ENCODE measurements at regions not wholly inside any gene's neighbourhood (a gene's known extent, or its start where the extent isn't known, plus 50 kb on each side); places are given as distances from the start of the nearest gene placed in this dataset.
"Not testable (repeated sequence)": the region's sequence is repeated elsewhere in the genome, so short reads cannot be mapped to it uniquely, and the experiment has no call there.

- H3K27me3 ChIP-seq (ENCODE audit: insufficient read depth, low read depth, severe bottlenecking) = no peaks in the 10 kb centered on the region
- DNase-seq = no peak
- no peak overlapping the region for H3K27ac ChIP-seq
- H3K4me3 ChIP-seq (ENCODE audit: low read depth, low read length) = no peak overlapping the region
- H3K9me3 ChIP-seq (ENCODE audit: severe bottlenecking) = no peaks in the 10 kb centered on the region
- no peak for TF ChIP-seq CTCF (IDR thresholded peaks at IDR 0.05; ENCODE audit: low read depth, low read length)
- no peaks in the 10 kb centered on the region for H3K36me3 ChIP-seq
These were observed 167.2 kb upstream of the PDE4B start for GRCh38 chr1:65625528-65625927.

GRCh38 chr1:65626003-65626402 is 166.7 kb upstream of the PDE4B start:
- DNase-seq = no peak
- Histone ChIP-seq H3K27me3 (ENCODE audit: insufficient read depth, low read depth, severe bottlenecking) (no peaks in the 10 kb centered on the region), H3K36me3 (no peaks in the 10 kb centered on the region), H3K27ac (no peak overlapping the region), H3K9me3 (ENCODE audit: severe bottlenecking) (no peaks in the 10 kb centered on the region), H3K4me3 (ENCODE audit: low read depth, low read length) (no peak overlapping the region)
- no peak for TF ChIP-seq CTCF (IDR thresholded peaks at IDR 0.05; ENCODE audit: low read depth, low read length)

GRCh38 chr1:65629788-65630187 is 162.9 kb upstream of the PDE4B start:
- no peaks in the 10 kb centered on the region for H3K27me3 ChIP-seq (ENCODE audit: insufficient read depth, low read depth, severe bottlenecking)
- no peaks in the 10 kb centered on the region for H3K36me3 ChIP-seq
- DNase-seq = no peak
- H3K27ac ChIP-seq = no peak overlapping the region
- TF ChIP-seq CTCF (IDR thresholded peaks at IDR 0.05; ENCODE audit: low read depth, low read length) = no peak
- H3K9me3 ChIP-seq (ENCODE audit: severe bottlenecking) = no peaks in the 10 kb centered on the region
- no peak overlapping the region for H3K4me3 ChIP-seq (ENCODE audit: low read depth, low read length)

- H3K4me3 ChIP-seq (ENCODE audit: low read depth, low read length) = no peak overlapping the region
- no peak for TF ChIP-seq CTCF (IDR thresholded peaks at IDR 0.05; ENCODE audit: low read depth, low read length)
- no peaks in the 10 kb centered on the region for H3K36me3 ChIP-seq
- no peak for DNase-seq
- H3K27ac ChIP-seq = no peak overlapping the region
- H3K9me3 ChIP-seq (ENCODE audit: severe bottlenecking) = no peaks in the 10 kb centered on the region
- H3K27me3 ChIP-seq (ENCODE audit: insufficient read depth, low read depth, severe bottlenecking) = no peaks in the 10 kb centered on the region
These were observed 161.8 kb upstream of the PDE4B start for GRCh38 chr1:65630855-65631254.

GRCh38 chr1:65632235-65632634 is 160.5 kb upstream of the PDE4B start:
- no peaks in the 10 kb centered on the region for H3K36me3 ChIP-seq
- no peaks in the 10 kb centered on the region for H3K27me3 ChIP-seq (ENCODE audit: insufficient read depth, low read depth, severe bottlenecking)
- no peak overlapping the region for H3K27ac ChIP-seq
- no peak overlapping the region for H3K4me3 ChIP-seq (ENCODE audit: low read depth, low read length)
- DNase-seq = no peak
- TF ChIP-seq CTCF (IDR thresholded peaks at IDR 0.05; ENCODE audit: low read depth, low read length) = no peak
- no peaks in the 10 kb centered on the region for H3K9me3 ChIP-seq (ENCODE audit: severe bottlenecking)

GRCh38 chr1:65640046-65640445 is 152.6 kb upstream of the PDE4B start:
- Histone ChIP-seq H3K4me3 (ENCODE audit: low read depth, low read length) (no peak overlapping the region), H3K27me3 (ENCODE audit: insufficient read depth, low read depth, severe bottlenecking) (no peaks in the 10 kb centered on the region), H3K9me3 (ENCODE audit: severe bottlenecking) (no peaks in the 10 kb centered on the region), H3K27ac (no peak overlapping the region), H3K36me3 (no peaks in the 10 kb centered on the region)
- no peak for TF ChIP-seq CTCF (IDR thresholded peaks at IDR 0.05; ENCODE audit: low read depth, low read length)
- DNase-seq = no peak

- H3K27ac ChIP-seq; H3K36me3 ChIP-seq; H3K4me3 ChIP-seq (ENCODE audit: low read depth, low read length); H3K27me3 ChIP-seq (ENCODE audit: insufficient read depth, low read depth, severe bottlenecking); DNase-seq; H3K9me3 ChIP-seq (ENCODE audit: severe bottlenecking): not testable (repeated sequence)
These were observed 143.5 kb upstream of the PDE4B start for GRCh38 chr1:65649185-65649584.

All from WERI-Rb-1 (cell line).